ENCODE measurements at regions not wholly inside any gene's neighbourhood (a gene's known extent, or its start where the extent isn't known, plus 50 kb on each side); places are given as distances from the start of the nearest gene placed in this dataset.

GRCh38 chr1:169020684-169021083 is 85.8 kb upstream of the ATP1B1 start:
- no peak for TF ChIP-seq POLR2A (IDR thresholded peaks at IDR 0.05; ENCODE audit: low read length)
- TF ChIP-seq GATA1 (IDR thresholded peaks at IDR 0.05; ENCODE audit: low read depth, low read length): no peak
